ENCODE measurements at regions not wholly inside any gene's neighbourhood (a gene's known extent, or its start where the extent isn't known, plus 50 kb on each side); places are given as distances from the start of the nearest gene placed in this dataset.

- TF ChIP-seq GATA2 (CRISPR knock-in tag; IDR thresholded peaks at IDR 0.05): no peak
These were observed 141.3 kb downstream of the CYB561 start (continued) for GRCh38 chr17:63304704-63305261.

- peaks cover 52% of the 10 kb centered on the region for H3K79me2 ChIP-seq (ENCODE audit: insufficient read depth)
- no peaks in the 10 kb centered on the region for H3K9me2 ChIP-seq
- ChIA-PET POLR2A (no interaction called here), CTCF (interaction anchor here (1.1 kb wide), 1 partner anchor 306 kb away, joined by 6 read pairs; no protein-coding TSS in a partner anchor)
- TF ChIP-seq POLR2AphosphoS5 (IDR thresholded peaks at IDR 0.05; ENCODE audit: low read depth, low read length) (no peak), ELF1 (IDR thresholded peaks at IDR 0.05) (no peak), MAX (IDR thresholded peaks at IDR 0.05; ENCODE audit: low read depth) (no peak), GATA2 (CRISPR knock-in tag; IDR thresholded peaks at IDR 0.05) (no peak), EP300 (IDR thresholded peaks at IDR 0.05; ENCODE audit: borderline replicate concordance in 1 of 2, low read depth in 1 of 2, low read length in 1 of 2) (no peak), JUND (IDR thresholded peaks at IDR 0.05) (no peak), EZH2phosphoT487 (IDR thresholded peaks at IDR 0.05; ENCODE audit: borderline replicate concordance, low read depth) (no peak), IRF3 (IDR thresholded peaks at IDR 0.05; ENCODE audit: low read depth, low read length) (no peak), ZBTB33 (IDR thresholded peaks at IDR 0.05; ENCODE audit: borderline replicate concordance, low read depth) (no peak), TAF1 (IDR thresholded peaks at IDR 0.05; ENCODE audit: borderline replicate concordance, low read depth, low read length) (no peak), RCOR1 (IDR thresholded peaks at IDR 0.05; ENCODE audit: low read length) (no peak), MEF2A (IDR thresholded peaks at IDR 0.05; ENCODE audit: borderline replicate concordance, low read depth) (no peak)
- peaks cover 6% of the 10 kb centered on the region; the same call in 1 of the 2 replicates for H3K9me3 ChIP-seq
- H3K4me1 ChIP-seq (ENCODE audit: control insufficient read depth in 1 of 2, insufficient read depth in 2 of 2, low read depth in 1 of 2, low read length in 1 of 2): peaks cover 0 to 6% of the 10 kb centered on the region in 2 experiments; a peak in 2 of 4 replicates
- no peak overlapping the region for H3K9ac ChIP-seq
- no peak overlapping the region for H3K27ac ChIP-seq (ENCODE audit: low read depth in 2 of 2, low read length in 1 of 2)
- no peaks in the 10 kb centered on the region for H3K27me3 ChIP-seq (ENCODE audit: insufficient read depth)
- H4K20me1 ChIP-seq (ENCODE audit: insufficient read depth): no peaks in the 10 kb centered on the region
- no peak overlapping the region for H2AFZ ChIP-seq (ENCODE audit: low read depth)
- H3K4me2 ChIP-seq: no peak overlapping the region
- peaks cover 15% of the 10 kb centered on the region for H3F3A ChIP-seq (replicated peaks; ENCODE audit: insufficient read depth)
- peaks cover 0 to 23% of the 10 kb centered on the region in 2 experiments for H3K36me3 ChIP-seq (replicated peaks in 1 of 2; ENCODE audit: control insufficient read depth in 1 of 2, insufficient read depth in 2 of 2, low read length in 1 of 2)
- H3K4me3 ChIP-seq (ENCODE audit: low read depth in 2 of 2, low read length in 1 of 2): no peak overlapping the region
- DNase-seq: no peak
- WGBS (ENCODE audit: low lambda C conversion rate): 96% methylated on average over 7 of the region's 7 CpGs
These were observed 140.2 kb downstream of the CYB561 start for GRCh38 chr17:63305857-63306256.
